ENCODE measurements at regions not wholly inside any gene's neighbourhood (a gene's known extent, or its start where the extent isn't known, plus 50 kb on each side); places are given as distances from the start of the nearest gene placed in this dataset.
"Not testable (repeated sequence)": the region's sequence is repeated elsewhere in the genome, so short reads cannot be mapped to it uniquely, and the experiment has no call there.

DNA sequence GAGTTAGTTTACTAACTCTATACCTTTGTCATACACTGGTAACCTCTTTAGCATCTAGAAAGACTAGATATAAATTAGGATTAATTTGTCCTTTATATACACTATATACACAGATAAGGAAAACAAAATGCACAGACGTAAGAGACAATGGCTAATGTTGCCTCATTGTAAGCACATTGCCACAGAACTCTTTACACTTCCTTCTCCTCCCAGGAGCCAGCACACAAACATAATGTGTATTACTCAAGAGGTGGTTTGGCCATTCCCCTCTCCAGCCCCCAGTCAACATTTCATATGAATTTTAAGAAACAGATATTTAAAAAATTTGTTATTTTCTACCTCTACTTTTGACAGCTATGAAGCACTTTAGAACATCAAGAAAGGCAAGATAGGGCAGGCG lies 131.4 kb upstream of the OR4E1 start:
- POLR2A ChIA-PET = no interaction called here
- no peak for DNase-seq
- no peak overlapping the region for H3K4me3 Mint-ChIP-seq
- H3K4me1 Mint-ChIP-seq = no peaks in the 10 kb centered on the region
- no peaks in the 10 kb centered on the region for H3K9me3 Mint-ChIP-seq
- H3K27me3 Mint-ChIP-seq = peaks cover 14% of the 10 kb centered on the region
- CTCF ChIA-PET = interaction anchor here (1.2 kb wide), 1 partner anchor 32 kb away, joined by 3 read pairs; no protein-coding TSS in a partner anchor
- no peaks in the 10 kb centered on the region for H3K36me3 Mint-ChIP-seq (ENCODE audit: low read depth)
- H3K27ac Mint-ChIP-seq = no peak overlapping the region

DNA sequence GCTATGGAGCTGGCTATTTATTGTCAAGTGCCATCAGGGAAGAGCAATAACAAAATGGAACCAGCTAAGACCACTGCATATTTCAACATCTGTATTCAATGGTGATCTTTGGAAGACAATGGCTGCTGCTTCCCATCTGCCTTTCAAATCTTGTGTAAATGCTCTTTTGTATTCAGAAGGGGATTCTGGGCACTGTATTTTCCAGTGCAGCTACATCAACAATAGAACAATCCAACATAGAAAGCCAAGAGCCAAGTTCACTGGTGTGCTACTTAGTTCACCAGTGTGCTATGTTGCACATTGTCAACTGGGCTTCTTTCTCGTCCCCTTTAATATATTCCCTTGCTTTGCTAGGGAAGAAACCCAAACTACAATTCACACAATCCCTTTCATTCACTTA lies 128.8 kb upstream of the OR4E1 start:
- no peak for DNase-seq
- ChIA-PET CTCF (no interaction called here), POLR2A (no interaction called here)
- peaks cover 12% of the 10 kb centered on the region for H3K27me3 Mint-ChIP-seq
- H3K36me3 Mint-ChIP-seq (ENCODE audit: low read depth) = no peaks in the 10 kb centered on the region
- H3K4me3 Mint-ChIP-seq = no peak overlapping the region
- no peaks in the 10 kb centered on the region for H3K4me1 Mint-ChIP-seq
- H3K27ac Mint-ChIP-seq = no peak overlapping the region
- no peaks in the 10 kb centered on the region for H3K9me3 Mint-ChIP-seq

DNA sequence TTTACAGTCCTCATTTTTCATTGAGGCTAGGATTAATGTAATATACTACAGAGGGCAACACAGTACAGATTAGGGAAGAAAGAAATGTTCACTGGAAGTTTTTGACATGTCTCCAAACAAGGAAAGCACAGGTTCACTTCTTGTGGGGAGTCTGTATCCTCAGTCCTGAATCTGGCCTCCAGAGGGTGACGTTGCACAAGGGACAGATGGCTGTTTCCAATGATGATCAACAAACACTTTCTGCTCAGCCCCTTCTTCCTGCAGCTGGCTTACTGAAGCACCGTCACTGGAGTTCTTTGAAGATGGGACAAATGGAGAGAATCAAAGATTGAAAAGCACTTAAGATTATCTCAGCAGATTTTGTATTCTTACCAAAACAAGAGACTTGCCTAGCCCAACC lies 123.3 kb upstream of the OR4E1 start:
- Mint-ChIP-seq H3K9me3 (peaks cover 3% of the 10 kb centered on the region), H3K36me3 (ENCODE audit: low read depth) (no peaks in the 10 kb centered on the region), H3K4me1 (no peaks in the 10 kb centered on the region), H3K27ac (peak overlapping the region; percentile 0), H3K27me3 (peaks cover 4% of the 10 kb centered on the region), H3K4me3 (peak overlapping the region; percentile 39)
- POLR2A ChIA-PET = interaction anchor here (0.6 kb wide), 1 partner anchor 732 kb away, joined by 3 read pairs; no protein-coding TSS in a partner anchor
- no peak for DNase-seq
- CTCF ChIA-PET = interaction anchor here (0.5 to 0.9 kb wide), 2 partner anchors 23 to 28 kb away, joined by 3 read pairs; no protein-coding TSS in a partner anchor

DNA sequence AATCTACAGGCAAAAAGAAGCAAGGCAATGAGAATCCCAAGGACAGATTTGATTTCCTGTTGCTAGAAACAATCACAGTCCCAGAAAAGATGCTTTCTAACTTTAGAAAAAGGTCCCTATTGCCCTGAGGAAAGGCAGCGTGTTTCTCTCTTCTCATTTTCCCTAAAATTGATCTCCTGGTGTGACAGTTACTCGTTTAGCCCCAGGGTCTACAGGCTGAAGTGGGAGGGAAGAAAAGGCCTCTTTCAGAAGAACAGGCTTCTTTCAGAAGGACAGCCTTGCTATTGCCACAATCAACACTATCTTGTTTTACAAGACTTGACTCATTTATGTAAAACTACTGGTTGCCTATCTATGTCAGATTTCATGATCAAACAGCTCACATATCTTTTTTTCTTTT lies 121.8 kb upstream of the OR4E1 start:
- Mint-ChIP-seq H3K27me3 (peaks cover 4% of the 10 kb centered on the region), H3K27ac (no peak overlapping the region), H3K9me3 (peaks cover 3% of the 10 kb centered on the region), H3K4me1 (no peaks in the 10 kb centered on the region), H3K36me3 (ENCODE audit: low read depth) (no peaks in the 10 kb centered on the region), H3K4me3 (no peak overlapping the region)
- ChIA-PET CTCF (no interaction called here), POLR2A (no interaction called here)
- DNase-seq = no peak

DNA sequence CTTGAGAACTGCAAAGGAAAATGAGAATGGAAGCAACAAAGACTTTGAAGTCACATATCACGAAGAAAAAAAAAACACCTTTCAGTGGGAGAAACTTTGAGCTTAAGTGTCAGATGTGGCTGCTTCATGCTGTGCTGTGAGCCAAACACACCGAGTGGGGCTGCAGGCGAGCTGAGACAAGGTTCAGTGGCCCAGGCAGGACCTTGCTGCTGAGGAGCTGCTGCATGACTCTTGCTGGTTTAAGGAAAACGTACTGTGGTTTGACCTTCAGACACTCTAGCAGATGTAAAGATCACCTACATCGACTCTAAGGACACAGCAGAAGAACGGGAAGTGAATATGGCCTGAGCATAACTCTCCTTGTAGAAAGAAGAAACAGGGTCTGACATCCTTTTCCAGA lies 118.1 kb upstream of the OR4E1 start:
- Mint-ChIP-seq H3K4me1 (no peaks in the 10 kb centered on the region), H3K27me3 (peaks cover 3% of the 10 kb centered on the region), H3K36me3 (ENCODE audit: low read depth) (no peaks in the 10 kb centered on the region), H3K9me3 (peaks cover 3% of the 10 kb centered on the region), H3K27ac (no peak overlapping the region), H3K4me3 (no peak overlapping the region)
- POLR2A ChIA-PET = no interaction called here
- no peak for DNase-seq
- CTCF ChIA-PET = interaction anchor here (0.8 to 1.4 kb wide), 2 partner anchors 49 to 57 kb away, joined by 3 to 4 read pairs; no protein-coding TSS in a partner anchor

DNA sequence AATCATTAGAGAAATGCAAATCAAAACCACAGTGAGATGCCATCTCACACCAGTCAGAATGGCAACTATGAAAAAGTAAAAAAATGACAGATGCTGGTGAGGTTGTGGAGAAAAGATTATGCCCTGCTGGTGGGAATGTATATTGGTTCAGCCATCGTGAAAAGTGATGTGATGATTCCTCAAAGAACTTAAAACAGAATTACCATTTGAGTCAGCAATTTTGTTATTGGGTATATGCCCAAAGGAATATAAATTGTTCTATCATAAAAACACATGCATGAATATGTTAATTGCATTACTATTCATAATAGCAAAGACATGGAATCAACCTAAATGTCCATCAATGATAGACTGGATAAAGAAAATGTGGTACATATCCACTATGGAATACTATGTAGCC lies 115.1 kb upstream of the OR4E1 start:
- H3K27me3 Mint-ChIP-seq; POLR2A ChIA-PET; H3K4me1 Mint-ChIP-seq; H3K36me3 Mint-ChIP-seq (ENCODE audit: low read depth); H3K9me3 Mint-ChIP-seq; CTCF ChIA-PET; H3K27ac Mint-ChIP-seq; DNase-seq; H3K4me3 Mint-ChIP-seq: not testable (repeated sequence)

DNA sequence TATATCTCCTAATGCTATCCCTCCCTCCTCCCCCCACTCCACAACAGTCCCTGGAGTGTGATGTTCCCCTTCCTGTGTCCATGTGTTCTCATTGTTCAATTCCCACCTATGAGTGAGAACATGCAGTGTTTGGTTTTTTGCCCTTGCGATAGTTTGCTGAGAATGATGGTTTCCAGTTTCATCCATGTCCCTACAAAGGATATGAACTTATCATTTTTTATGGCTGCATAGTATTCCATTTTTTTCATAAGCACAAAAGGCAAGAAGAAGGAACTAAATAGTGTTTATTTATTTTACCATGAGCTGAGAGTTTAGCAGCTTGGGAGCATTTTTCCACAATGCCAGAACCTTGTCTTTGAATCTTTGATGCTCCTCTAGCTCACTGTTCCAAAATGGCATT lies 113.6 kb upstream of the OR4E1 start:
- H3K27me3 Mint-ChIP-seq; POLR2A ChIA-PET; DNase-seq; CTCF ChIA-PET; H3K4me3 Mint-ChIP-seq; H3K36me3 Mint-ChIP-seq (ENCODE audit: low read depth); H3K27ac Mint-ChIP-seq; H3K9me3 Mint-ChIP-seq; H3K4me1 Mint-ChIP-seq: not testable (repeated sequence)

DNA sequence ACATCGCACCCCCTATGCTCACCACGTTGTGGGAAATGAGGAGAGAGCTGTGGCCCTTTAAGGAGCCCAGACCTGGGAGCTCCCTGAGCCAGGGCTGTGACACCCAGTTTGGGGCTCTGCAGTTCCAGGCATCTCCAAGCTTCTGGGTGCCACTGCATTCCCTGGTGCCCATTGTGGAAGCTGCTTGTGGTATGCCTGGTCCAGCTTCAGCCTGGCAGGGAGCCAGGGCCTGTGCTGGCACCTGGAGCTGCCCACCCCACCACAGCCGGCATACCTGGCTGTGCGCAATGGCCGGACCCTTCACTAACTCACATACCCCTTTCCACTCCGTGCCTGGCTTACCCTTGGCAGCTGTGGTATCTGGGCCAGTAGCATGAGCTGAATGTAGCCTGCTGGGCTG lies 107.9 kb upstream of the OR4E1 start:
- peaks cover 11% of the 10 kb centered on the region for H3K27me3 Mint-ChIP-seq
- POLR2A ChIA-PET = no interaction called here
- H3K4me1 Mint-ChIP-seq = no peaks in the 10 kb centered on the region
- no peaks in the 10 kb centered on the region for H3K9me3 Mint-ChIP-seq
- DNase-seq = no peak
- CTCF ChIA-PET = no interaction called here
- H3K36me3 Mint-ChIP-seq (ENCODE audit: low read depth) = no peaks in the 10 kb centered on the region
- H3K4me3 Mint-ChIP-seq = no peak overlapping the region
- H3K27ac Mint-ChIP-seq = no peak overlapping the region

DNA sequence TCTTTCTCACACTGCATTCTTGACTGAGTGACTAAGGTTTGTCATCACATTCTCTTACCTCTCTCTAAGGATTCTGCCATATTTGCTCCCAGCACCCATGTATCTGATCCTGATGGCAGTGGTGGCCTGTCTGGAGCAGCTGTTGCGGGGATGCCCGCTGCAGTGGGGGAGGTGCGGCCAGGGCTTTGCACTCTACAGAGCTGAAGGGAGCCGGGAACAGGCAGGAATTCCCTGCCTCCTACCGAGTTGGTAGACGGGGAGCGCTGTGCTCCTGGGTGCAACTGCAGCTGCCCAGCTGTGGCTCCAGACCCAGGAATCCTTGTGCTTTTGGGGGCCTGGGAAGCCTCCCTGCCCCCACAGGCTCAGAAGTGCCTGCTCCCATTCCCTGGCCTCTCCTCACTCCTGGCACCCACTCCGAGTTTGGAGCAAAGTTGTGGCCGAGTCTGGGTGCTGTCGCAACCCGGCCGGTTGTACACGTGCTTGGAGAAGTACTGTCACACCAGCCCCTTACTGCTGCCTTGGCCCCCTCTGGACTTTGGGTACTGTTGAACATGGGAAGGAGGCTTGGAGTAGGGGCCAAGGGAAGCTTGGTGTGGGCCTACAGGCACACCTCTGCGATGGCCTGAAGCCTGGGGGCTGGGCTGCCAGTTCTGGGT lies 106.9 kb upstream of the OR4E1 start:
- Mint-ChIP-seq H3K36me3 (ENCODE audit: low read depth) (no peaks in the 10 kb centered on the region), H3K27ac (no peak overlapping the region), H3K4me1 (no peaks in the 10 kb centered on the region), H3K4me3 (no peak overlapping the region), H3K27me3 (peaks cover 14% of the 10 kb centered on the region), H3K9me3 (no peaks in the 10 kb centered on the region)
- CTCF ChIA-PET = interaction anchor here (0.7 kb wide), 1 partner anchor 67 kb away, joined by 3 read pairs; no protein-coding TSS in a partner anchor
- DNase-seq = no peak
- POLR2A ChIA-PET = no interaction called here

DNA sequence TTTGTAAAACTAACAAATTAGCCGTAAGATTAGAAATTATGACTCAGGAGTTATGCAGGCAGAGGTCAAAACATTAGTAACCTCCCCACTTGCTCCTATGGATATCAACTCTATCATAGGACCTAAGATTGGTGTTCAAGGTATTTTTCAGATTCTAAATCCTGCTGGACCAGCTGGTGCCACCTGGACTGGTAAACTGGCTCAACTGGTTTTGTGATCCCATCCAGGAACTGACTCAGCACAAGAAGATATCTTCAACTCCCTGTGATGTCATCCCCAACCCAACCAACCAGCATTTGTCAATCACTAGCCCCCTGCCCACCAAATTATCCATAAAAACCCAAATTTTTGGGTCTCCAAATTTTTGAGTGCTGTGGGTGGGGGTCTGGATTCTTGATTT lies 98.1 kb upstream of the OR4E1 start:
- ChIA-PET POLR2A (no interaction called here), CTCF (no interaction called here)
- Mint-ChIP-seq H3K27ac (no peak overlapping the region), H3K4me1 (peaks cover 7% of the 10 kb centered on the region), H3K27me3 (peaks cover 22% of the 10 kb centered on the region), H3K36me3 (ENCODE audit: low read depth) (no peaks in the 10 kb centered on the region), H3K4me3 (no peak overlapping the region), H3K9me3 (no peaks in the 10 kb centered on the region)
- no peak for DNase-seq

DNA sequence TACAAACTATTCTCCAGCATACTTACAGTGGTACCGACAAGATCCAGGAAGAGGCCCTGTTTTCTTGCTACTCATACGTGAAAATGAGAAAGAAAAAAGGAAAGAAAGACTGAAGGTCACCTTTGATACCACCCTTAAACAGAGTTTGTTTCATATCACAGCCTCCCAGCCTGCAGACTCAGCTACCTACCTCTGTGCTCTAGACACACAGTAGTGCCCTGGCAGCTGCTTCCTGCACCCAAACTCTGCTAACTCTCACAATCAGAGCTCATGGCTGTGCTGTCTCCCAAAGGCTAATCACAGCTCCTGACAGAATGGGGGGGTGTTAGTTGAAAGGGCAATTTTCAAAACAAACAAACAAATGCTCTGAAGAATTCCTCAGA lies 95.2 kb upstream of the OR4E1 start:
- Mint-ChIP-seq H3K27ac (peak overlapping the region; percentile 71), H3K9me3 (no peaks in the 10 kb centered on the region), H3K36me3 (ENCODE audit: low read depth) (no peaks in the 10 kb centered on the region), H3K4me3 (peak overlapping the region; percentile 55), H3K27me3 (peaks cover 19% of the 10 kb centered on the region), H3K4me1 (peaks cover 7% of the 10 kb centered on the region)
- ChIA-PET CTCF (interaction anchor here (1.1 to 1.6 kb wide), 4 partner anchors 21 to 801 kb away, joined by 3 to 7 read pairs (median 4); no protein-coding TSS in a partner anchor), POLR2A (no interaction called here)
- no peak for DNase-seq

DNA sequence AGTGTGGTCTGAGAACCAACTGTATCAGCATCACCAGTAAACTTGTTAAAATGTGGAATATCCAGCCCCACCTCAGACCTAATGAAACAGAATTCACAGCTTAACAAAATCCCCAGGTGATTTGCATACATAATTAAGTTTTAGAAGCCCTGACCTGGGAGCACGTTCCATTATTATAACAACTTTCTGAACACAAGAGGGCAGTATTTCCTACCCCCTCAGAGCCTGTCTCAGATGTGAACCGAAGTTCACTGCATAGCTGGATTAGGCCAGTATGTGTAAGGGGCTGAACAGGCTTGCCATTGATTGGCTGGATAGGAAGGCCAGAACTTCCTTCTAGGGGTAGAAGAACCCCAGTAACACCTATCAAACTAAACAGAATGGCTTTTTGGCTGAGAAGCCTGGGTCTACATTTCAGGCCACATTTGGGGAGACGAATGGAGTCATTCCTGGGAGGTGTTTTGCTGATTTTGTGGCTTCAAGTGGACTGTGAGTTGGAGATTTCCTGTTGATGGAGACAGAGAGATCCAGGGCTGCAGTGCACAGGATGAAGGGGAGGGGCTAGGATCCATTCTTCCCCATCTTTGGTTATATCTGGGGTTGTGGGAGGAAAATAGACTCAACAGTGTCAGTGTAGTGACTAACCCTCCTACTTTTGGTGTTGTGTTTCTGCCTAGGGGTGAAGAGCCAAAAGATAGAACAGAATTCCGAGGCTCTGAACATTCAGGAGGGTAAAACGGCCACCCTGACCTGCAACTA lies 94.7 kb upstream of the OR4E1 start:
- H3K4me3 Mint-ChIP-seq = peak overlapping the region; percentile 55
- peaks cover 17% of the 10 kb centered on the region for H3K27me3 Mint-ChIP-seq
- H3K9me3 Mint-ChIP-seq = no peaks in the 10 kb centered on the region
- H3K4me1 Mint-ChIP-seq = peaks cover 7% of the 10 kb centered on the region
- DNase-seq = peak; percentile 22
- POLR2A ChIA-PET = interaction anchor here (0.9 to 1.4 kb wide), 2 partner anchors 19 to 788 kb away, joined by 3 read pairs; no protein-coding TSS in a partner anchor
- no peaks in the 10 kb centered on the region for H3K36me3 Mint-ChIP-seq (ENCODE audit: low read depth)
- peak overlapping the region; percentile 71 for H3K27ac Mint-ChIP-seq
- CTCF ChIA-PET = interaction anchor here (0.7 to 1.7 kb wide), 10 partner anchors 16 to 802 kb away, joined by 3 to 7 read pairs (median 4); no protein-coding TSS in a partner anchor

DNA sequence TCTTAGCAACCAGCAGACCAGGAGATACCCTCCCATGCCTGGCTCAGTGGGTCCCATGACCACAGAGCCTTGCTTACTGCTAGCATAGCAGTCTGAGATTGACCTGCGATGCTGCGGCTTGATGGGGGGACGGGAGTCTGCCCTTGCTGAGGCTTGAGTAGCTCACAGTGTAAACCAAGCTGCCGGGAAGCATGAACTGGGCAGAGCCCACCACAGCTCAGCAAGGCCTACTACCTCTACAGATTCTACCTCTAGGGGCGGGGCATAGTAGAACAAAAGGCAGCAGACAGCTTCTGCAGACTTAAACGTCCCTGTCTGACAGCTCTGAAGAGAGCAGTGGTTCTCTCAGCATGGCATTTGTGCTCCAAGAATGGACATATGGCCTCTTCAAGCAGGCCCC lies 86.7 kb upstream of the OR4E1 start:
- not testable (repeated sequence) for H3K4me1 Mint-ChIP-seq; DNase-seq; H3K4me3 Mint-ChIP-seq; H3K9me3 Mint-ChIP-seq; H3K27ac Mint-ChIP-seq; H3K36me3 Mint-ChIP-seq (ENCODE audit: low read depth)
- ChIA-PET CTCF (interaction anchor here (1.6 kb wide), 1 partner anchor 11 kb away, joined by 4 read pairs; no protein-coding TSS in a partner anchor), POLR2A (interaction anchor here (1.2 kb wide), 1 partner anchor 12 kb away, joined by 3 read pairs; no protein-coding TSS in a partner anchor)
- peaks cover 41% of the 10 kb centered on the region for H3K27me3 Mint-ChIP-seq
